ENCODE measurements at regions not wholly inside any gene's neighbourhood (a gene's known extent, or its start where the extent isn't known, plus 50 kb on each side); places are given as distances from the start of the nearest gene placed in this dataset.

DNA sequence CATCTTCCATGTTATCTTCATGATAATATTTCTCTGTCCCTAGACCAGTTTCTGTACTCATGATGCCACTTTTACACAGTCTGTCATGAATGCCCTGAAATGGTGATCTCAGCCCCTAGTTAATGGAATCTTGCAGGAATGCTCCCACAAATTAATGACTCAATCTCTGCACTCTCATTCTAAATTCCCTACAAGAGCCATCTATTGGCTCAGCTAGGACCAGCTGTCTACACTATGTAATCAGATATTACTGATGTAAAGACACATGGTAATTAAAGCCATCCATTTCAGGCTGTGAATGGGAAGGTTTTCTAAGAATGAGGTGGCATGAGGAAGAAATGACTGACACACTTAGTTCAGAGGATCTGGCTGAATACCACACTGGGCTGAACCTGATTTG, 199.1 kb upstream of the KCND3 start:
- TF ChIP-seq REST (IDR thresholded peaks at IDR 0.05; ENCODE audit: borderline replicate concordance) (no peak), POLR2AphosphoS5 (IDR thresholded peaks at IDR 0.05) (no peak), SMC3 (conservative IDR thresholded peaks at IDR 0.05; ENCODE audit: poor library complexity) (no peak), CTCF (IDR thresholded peaks at IDR 0.05; ENCODE audit: poor library complexity, severe bottlenecking) (no peak), RAD21 (conservative IDR thresholded peaks at IDR 0.05) (no peak), EP300 (conservative IDR thresholded peaks at IDR 0.05; ENCODE audit: poor library complexity, severe bottlenecking) (no peak), EZH2 (IDR thresholded peaks at IDR 0.05; ENCODE audit: borderline replicate concordance, insufficient read depth, low read length, poor library complexity, severe bottlenecking) (no peak), MXI1 (conservative IDR thresholded peaks at IDR 0.05; ENCODE audit: poor library complexity, severe bottlenecking) (no peak), TAF1 (IDR thresholded peaks at IDR 0.05; ENCODE audit: low read depth) (no peak)
- no peaks in the 10 kb centered on the region for H3K79me2 ChIP-seq (replicated peaks; ENCODE audit: insufficient read depth, low read length)

GRCh38 chr1:112196008-112196588, 199.9 kb upstream of the CTTNBP2NL start:
- no peak overlapping the region for H3K4me2 ChIP-seq (ENCODE audit: low read length)
- H3K4me3 ChIP-seq (ENCODE audit: low read length): no peak overlapping the region
- no peaks in the 10 kb centered on the region for H3K79me2 ChIP-seq (replicated peaks; ENCODE audit: insufficient read depth, low read length)
- no peak overlapping the region for H2AFZ ChIP-seq (ENCODE audit: low read depth, low read length)
- H3F3A ChIP-seq (ENCODE audit: insufficient read depth, low read length, poor library complexity, severe bottlenecking): no peaks in the 10 kb centered on the region
- H3K27me3 ChIP-seq (ENCODE audit: insufficient read depth, low read depth, low read length): no peaks in the 10 kb centered on the region
- no peaks in the 10 kb centered on the region for H3K36me3 ChIP-seq (ENCODE audit: insufficient read depth, low read length)
- H4K20me1 ChIP-seq (ENCODE audit: insufficient read depth): no peaks in the 10 kb centered on the region
- TF ChIP-seq CTCF (IDR thresholded peaks at IDR 0.05; ENCODE audit: poor library complexity, severe bottlenecking): no peak
- no peaks in the 10 kb centered on the region for H3K9me2 ChIP-seq (ENCODE audit: insufficient read depth, low read length)
- H3K9ac ChIP-seq (ENCODE audit: low read length): no peak overlapping the region
- H3K9me3 ChIP-seq (ENCODE audit: low read length): no peaks in the 10 kb centered on the region
- H3K27ac ChIP-seq (ENCODE audit: low read length): no peak overlapping the region

More for the DNA sequence above, 199.1 kb upstream of the KCND3 start:
- Histone ChIP-seq H3K36me3 (ENCODE audit: insufficient read depth, low read length) (no peaks in the 10 kb centered on the region), H3K27ac (ENCODE audit: low read length) (no peak overlapping the region), H4K20me1 (ENCODE audit: insufficient read depth) (no peaks in the 10 kb centered on the region), H3K4me2 (ENCODE audit: low read length) (no peak overlapping the region), H3K9me3 (ENCODE audit: low read length) (no peaks in the 10 kb centered on the region), H3K27me3 (ENCODE audit: insufficient read depth, low read depth, low read length) (no peaks in the 10 kb centered on the region), H2AFZ (ENCODE audit: low read depth, low read length) (no peak overlapping the region), H3K4me3 (ENCODE audit: low read length) (no peak overlapping the region), H3K9ac (ENCODE audit: low read length) (no peak overlapping the region), H3F3A (ENCODE audit: insufficient read depth, low read length, poor library complexity, severe bottlenecking) (no peaks in the 10 kb centered on the region), H3K9me2 (ENCODE audit: insufficient read depth, low read length) (no peaks in the 10 kb centered on the region)
